CD8-positive, alpha-beta memory T cell (primary cell): ENCODE measurements at regions not wholly inside any gene's neighbourhood (a gene's known extent, or its start where the extent isn't known, plus 50 kb on each side); places are given as distances from the start of the nearest gene placed in this dataset.
A peak's percentile ranks its signal among the peaks of the same experiment; 100 is the strongest.

Experiments used
- CTCF ChIA-PET: fragments of 350-600 bp; sonication (Branson Sonifier 250); formaldehyde crosslinking; loops from one replicate; lab custom pipeline; 2021; ENCODE audit warnings: antibody characterized with exemption; lab: Charles Lee
- POLR2A ChIA-PET: fragments of 350-600 bp; sonication (Branson Sonifier 250); formaldehyde crosslinking; loops from one replicate; lab custom pipeline; 2021; ENCODE audit warnings: antibody characterized with exemption; lab: Charles Lee
- DNase-seq, 5 donors: peaks; one replicate each; pipeline versions ENCODE4 v3.0.0 to v3.0.0-alpha.2; 2020 to 2022; ENCODE audit warnings: mixed read lengths in 1 of 5
- H3K27ac ChIP-seq: one replicate; pipeline ENCODE4 v1.7.0; 2013; ENCODE audit warnings: low read depth, mild to moderate bottlenecking, low read length, moderate library complexity
- H3K27me3 ChIP-seq: 2 replicates; pipeline ENCODE4 v1.7.0; 2013; ENCODE audit warnings: low read length, mild to moderate bottlenecking; ENCODE audit not compliant: insufficient read depth, poor library complexity, severe bottlenecking
- H3K36me3 ChIP-seq: 2 replicates; pipeline ENCODE4 v1.7.0; 2013; ENCODE audit warnings: mild to moderate bottlenecking, low read length, moderate library complexity; ENCODE audit not compliant: insufficient read depth
- H3K4me1 ChIP-seq: 2 replicates; pipeline ENCODE4 v1.7.0; 2013; ENCODE audit warnings: mild to moderate bottlenecking, low read length, moderate library complexity; ENCODE audit not compliant: insufficient read depth
- H3K4me3 ChIP-seq: 2 replicates; pipeline ENCODE4 v1.7.0; 2013; ENCODE audit warnings: mild to moderate bottlenecking, low read length
- H3K9me3 ChIP-seq: 2 replicates; pipeline ENCODE4 v1.7.0; 2013; ENCODE audit warnings: mild to moderate bottlenecking, low read length
- H3K27ac Mint-ChIP-seq, 8 donors: one replicate each; pipeline ENCODE4 v1.8.0; 2020 to 2021; ENCODE audit warnings: mixed read lengths in 8 of 8, mild to moderate bottlenecking in 6 of 8, inconsistent platforms in 3 of 8, moderate library complexity in 3 of 8
- H3K27me3 Mint-ChIP-seq, 2 donors: one replicate each; pipeline ENCODE4 v1.8.0; 2020 to 2021; ENCODE audit warnings: mixed read lengths in 2 of 2, mild to moderate bottlenecking in 1 of 2, moderate library complexity in 1 of 2
- H3K36me3 Mint-ChIP-seq, 3 donors: one replicate each; pipeline ENCODE4 v1.8.0; 2020 to 2021; ENCODE audit warnings: mixed read lengths in 3 of 3, inconsistent platforms in 1 of 3, mild to moderate bottlenecking in 1 of 3
- H3K4me1 Mint-ChIP-seq, 3 donors: one replicate each; pipeline ENCODE4 v1.8.0; 2020 to 2021; ENCODE audit warnings: mixed read lengths in 3 of 3, inconsistent platforms in 1 of 3, mild to moderate bottlenecking in 1 of 3
- H3K4me3 Mint-ChIP-seq, 7 donors: one replicate each; pipeline ENCODE4 v1.8.0; 2020 to 2021; ENCODE audit warnings: mixed read lengths in 7 of 7, mild to moderate bottlenecking in 6 of 7, moderate library complexity in 4 of 7, inconsistent platforms in 2 of 7
- H3K9me3 Mint-ChIP-seq, 5 donors: one replicate each; pipeline ENCODE4 v1.8.0; 2020 to 2022; ENCODE audit warnings: mixed read lengths in 5 of 5, mild to moderate bottlenecking in 3 of 5, moderate library complexity in 2 of 5, inconsistent platforms in 1 of 5

DNA sequence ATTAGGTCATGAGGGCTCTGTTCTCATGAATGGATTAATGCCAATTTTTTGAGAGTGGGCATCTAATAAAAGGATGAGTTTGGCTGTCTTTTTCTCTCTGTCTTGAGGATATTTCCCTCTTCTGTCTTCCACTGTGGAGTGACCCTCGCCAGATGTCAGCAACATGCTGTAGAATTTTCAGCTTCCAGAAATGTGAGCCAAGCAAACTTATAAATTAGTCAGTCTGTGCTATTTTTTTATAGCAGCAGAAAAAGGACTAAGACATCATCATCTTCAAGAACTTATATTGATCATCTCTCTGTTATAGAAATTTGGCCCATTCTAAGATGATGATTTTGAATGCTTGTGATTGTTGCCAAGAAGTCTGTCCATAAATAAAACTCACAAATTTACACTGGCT is 431.4 kb downstream of the FGF9 start:
- Mint-ChIP-seq H3K9me3 (peaks cover 0 to 7% (median 0%) of the 10 kb centered on the region in 5 donors), H3K4me1 (peaks cover 20 to 47% (median 27%) of the 10 kb centered on the region in 3 donors), H3K27ac (peak overlapping the region in 1 of 8 donors; percentile 73), H3K27me3 (peaks cover 0 to 1% of the 10 kb centered on the region in 2 donors), H3K4me3 (no peak overlapping the region), H3K36me3 (peaks cover 0 to 46% (median 3%) of the 10 kb centered on the region in 3 donors)
- Histone ChIP-seq H3K36me3 (no peaks in the 10 kb centered on the region), H3K4me1 (peaks cover 18% of the 10 kb centered on the region), H3K9me3 (no peaks in the 10 kb centered on the region), H3K27ac (no peak overlapping the region), H3K27me3 (no peaks in the 10 kb centered on the region), H3K4me3 (no peak overlapping the region)
- POLR2A ChIA-PET: no interaction called here
- CTCF ChIA-PET: interaction anchor here (0.8 to 1.4 kb wide), 2 partner anchors 20 kb away, joined by 3 read pairs; no protein-coding TSS in a partner anchor
- DNase-seq: no peak

DNA sequence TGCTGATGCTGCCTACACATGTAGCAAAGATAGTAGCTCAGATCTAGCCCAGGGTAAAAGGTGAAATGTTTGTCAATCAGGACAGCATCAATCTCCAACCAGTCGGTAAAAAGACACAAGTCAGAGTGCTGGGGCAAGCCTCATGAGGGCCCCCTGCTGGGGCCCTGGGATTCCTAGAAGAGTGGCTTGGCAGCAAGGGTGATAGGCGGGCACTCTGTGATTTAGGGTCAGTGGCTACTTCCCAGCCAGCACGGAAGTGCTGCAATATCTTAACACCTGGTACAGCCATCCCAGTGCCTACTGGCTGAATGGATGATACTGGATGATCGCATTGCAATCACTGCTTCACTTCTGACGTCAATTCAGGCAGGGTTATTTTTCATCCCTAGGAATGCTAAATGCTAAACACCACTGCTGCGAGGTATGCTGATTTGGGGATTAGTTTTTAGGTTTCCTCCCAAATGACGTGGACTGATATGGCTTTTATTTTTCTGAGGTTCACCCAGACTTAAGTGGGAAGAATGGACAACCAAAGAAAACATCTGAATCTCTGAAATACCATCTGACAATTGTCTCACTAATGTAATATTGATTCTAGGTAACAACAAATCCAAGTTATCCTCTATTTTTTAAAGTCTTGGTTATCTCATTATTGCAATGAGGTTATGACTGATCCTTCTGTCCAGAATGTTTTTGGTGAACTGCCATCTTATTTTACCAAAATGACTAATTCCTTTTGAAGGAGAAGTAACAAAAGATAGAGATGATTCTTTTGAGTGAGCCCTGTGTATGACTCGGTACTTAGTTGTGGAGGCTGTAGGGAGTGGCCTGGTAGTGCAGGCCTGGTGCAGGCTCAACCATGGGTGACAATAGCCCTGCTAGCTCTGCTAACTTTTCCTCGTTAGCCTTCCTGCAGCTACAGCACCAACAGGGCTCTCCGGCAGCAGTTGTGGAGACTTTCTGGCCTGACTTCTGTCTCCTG is 432.5 kb downstream of the FGF9 start:
- Mint-ChIP-seq H3K27me3 (no peaks in the 10 kb centered on the region), H3K4me3 (no peak overlapping the region), H3K9me3 (peaks cover 0 to 7% (median 0%) of the 10 kb centered on the region in 5 donors), H3K27ac (peak overlapping the region in 3 of 8 donors; percentile 36 to 70 (median 50)), H3K4me1 (peaks cover 31 to 58% (median 38%) of the 10 kb centered on the region in 3 donors), H3K36me3 (peaks cover 0 to 36% (median 3%) of the 10 kb centered on the region in 3 donors)
- POLR2A ChIA-PET: no interaction called here
- Histone ChIP-seq H3K27ac (no peak overlapping the region), H3K4me1 (peaks cover 29% of the 10 kb centered on the region), H3K36me3 (no peaks in the 10 kb centered on the region), H3K9me3 (no peaks in the 10 kb centered on the region), H3K4me3 (no peak overlapping the region), H3K27me3 (no peaks in the 10 kb centered on the region)
- CTCF ChIA-PET: no interaction called here
- no peak for DNase-seq

GRCh38 chr13:22106058-22106457 is 435.2 kb downstream of the FGF9 start:
- H3K27ac Mint-ChIP-seq: peak overlapping the region in 6 of 8 donors; percentile 1 to 72 (median 51)
- Histone ChIP-seq H3K9me3 (no peaks in the 10 kb centered on the region), H3K4me3 (no peak overlapping the region), H3K4me1 (peaks cover 36% of the 10 kb centered on the region), H3K36me3 (no peaks in the 10 kb centered on the region), H3K27ac (no peak overlapping the region), H3K27me3 (no peaks in the 10 kb centered on the region)
- no peak for DNase-seq
- peak overlapping the region in 3 of 7 donors; percentile 1 to 20 (median 18) for H3K4me3 Mint-ChIP-seq
- no peaks in the 10 kb centered on the region for H3K27me3 Mint-ChIP-seq
- POLR2A ChIA-PET: no interaction called here
- peaks cover 35 to 84% (median 59%) of the 10 kb centered on the region in 3 donors for H3K4me1 Mint-ChIP-seq
- CTCF ChIA-PET: interaction anchor here (1.2 kb wide), 1 partner anchor 29 kb away, joined by 3 read pairs; no protein-coding TSS in a partner anchor
- H3K36me3 Mint-ChIP-seq: peaks cover 0 to 14% (median 4%) of the 10 kb centered on the region in 3 donors
- H3K9me3 Mint-ChIP-seq: no peaks in the 10 kb centered on the region

- Histone ChIP-seq H3K4me3 (no peak overlapping the region), H3K27ac (no peak overlapping the region), H3K4me1 (peaks cover 36% of the 10 kb centered on the region), H3K27me3 (no peaks in the 10 kb centered on the region), H3K36me3 (no peaks in the 10 kb centered on the region), H3K9me3 (no peaks in the 10 kb centered on the region)
- H3K36me3 Mint-ChIP-seq: peaks cover 0 to 8% (median 5%) of the 10 kb centered on the region in 3 donors
- no peak for DNase-seq
- ChIA-PET POLR2A (interaction anchor here (1.2 kb wide), 1 partner anchor 45 kb away, joined by 3 read pairs; no protein-coding TSS in a partner anchor), CTCF (interaction anchor here (1.2 to 1.3 kb wide), 2 partner anchors 31 to 46 kb away, joined by 3 to 5 read pairs; no protein-coding TSS in a partner anchor)
- H3K4me1 Mint-ChIP-seq: peaks cover 34 to 88% (median 67%) of the 10 kb centered on the region in 3 donors
- H3K4me3 Mint-ChIP-seq: peak overlapping the region in 6 of 7 donors; percentile 16 to 63 (median 54)
- no peaks in the 10 kb centered on the region for H3K9me3 Mint-ChIP-seq
- H3K27me3 Mint-ChIP-seq: no peaks in the 10 kb centered on the region
- H3K27ac Mint-ChIP-seq: peak overlapping the region in 7 of 8 donors; percentile 37 to 93 (median 73)
Observed at GRCh38 chr13:22107549-22107948, 436.7 kb downstream of the FGF9 start.

- H3K27ac Mint-ChIP-seq: peak overlapping the region; percentile 1 to 80 (median 45)
- Histone ChIP-seq H3K36me3 (no peaks in the 10 kb centered on the region), H3K27ac (no peak overlapping the region), H3K4me1 (peaks cover 36% of the 10 kb centered on the region), H3K27me3 (no peaks in the 10 kb centered on the region), H3K4me3 (no peak overlapping the region), H3K9me3 (no peaks in the 10 kb centered on the region)
- H3K36me3 Mint-ChIP-seq: peaks cover 0 to 8% (median 6%) of the 10 kb centered on the region in 3 donors
- no peak for DNase-seq
- H3K9me3 Mint-ChIP-seq: no peaks in the 10 kb centered on the region
- POLR2A ChIA-PET: interaction anchor here (0.6 to 1.2 kb wide), 2 partner anchors 46 to 932 kb away, joined by 3 read pairs; partner anchors contain the start of gene MRPL57
- no peaks in the 10 kb centered on the region for H3K27me3 Mint-ChIP-seq
- CTCF ChIA-PET: interaction anchor here (0.8 to 1.8 kb wide), 3 partner anchors 7 to 470 kb away, joined by 3 to 5 read pairs (median 4); no protein-coding TSS in a partner anchor
- H3K4me3 Mint-ChIP-seq: peak overlapping the region in 5 of 7 donors; percentile 3 to 61 (median 30)
- peaks cover 36 to 88% (median 65%) of the 10 kb centered on the region in 3 donors for H3K4me1 Mint-ChIP-seq
Observed at GRCh38 chr13:22108283-22108942, 437.5 kb downstream of the FGF9 start.

DNA sequence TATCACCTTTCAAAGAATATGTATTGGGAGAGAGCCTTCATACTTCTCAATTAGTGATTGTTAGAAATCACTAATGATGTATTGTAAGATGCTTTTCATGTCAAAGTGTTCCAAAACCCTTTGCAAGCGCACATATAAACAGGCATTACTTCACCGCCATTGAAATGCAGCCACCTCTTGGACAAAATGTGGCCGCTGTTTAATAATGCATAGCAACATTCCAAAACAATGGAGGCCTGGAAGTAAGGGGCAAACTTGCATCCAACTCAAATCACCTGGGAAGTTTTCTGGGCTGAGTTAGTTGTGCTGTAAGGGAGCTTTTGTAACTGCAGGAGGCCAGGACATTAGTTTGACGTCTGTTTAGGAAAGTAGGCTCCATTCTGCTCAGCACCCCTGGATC is 438.1 kb downstream of the FGF9 start:
- no peaks in the 10 kb centered on the region for H3K27me3 Mint-ChIP-seq
- H3K4me1 Mint-ChIP-seq: peaks cover 41 to 90% (median 71%) of the 10 kb centered on the region in 3 donors

DNA sequence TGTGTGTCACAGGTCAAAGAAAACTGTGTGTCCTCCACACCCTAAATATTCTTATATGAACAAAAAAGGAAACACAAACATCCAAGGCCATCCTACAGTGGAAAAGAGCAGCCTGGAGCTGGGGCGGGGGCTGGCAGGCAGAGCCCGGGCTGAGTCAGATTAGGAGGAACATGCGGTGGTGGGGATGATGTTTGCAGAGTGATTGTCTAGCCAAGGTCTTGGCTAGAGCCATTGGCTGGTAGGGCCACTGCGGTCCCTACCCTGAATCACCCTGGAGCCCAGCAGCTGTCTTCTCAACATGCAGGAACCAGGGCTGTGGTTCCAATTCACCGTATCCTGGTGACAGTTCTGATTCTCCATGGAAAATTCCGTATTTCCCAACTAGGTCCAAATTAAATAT is 439.5 kb downstream of the FGF9 start:
- H3K36me3 Mint-ChIP-seq: peaks cover 0 to 6% (median 1%) of the 10 kb centered on the region in 3 donors
- H3K27ac Mint-ChIP-seq: peak overlapping the region in 2 of 8 donors; percentile 5 to 43
- ChIA-PET CTCF (interaction anchor here (1.8 kb wide), 1 partner anchor 9 kb away, joined by 5 read pairs; no protein-coding TSS in a partner anchor), POLR2A (no interaction called here)
- Histone ChIP-seq H3K27me3 (no peaks in the 10 kb centered on the region), H3K27ac (no peak overlapping the region), H3K36me3 (no peaks in the 10 kb centered on the region), H3K4me1 (peaks cover 52% of the 10 kb centered on the region), H3K4me3 (no peak overlapping the region), H3K9me3 (no peaks in the 10 kb centered on the region)
- H3K4me3 Mint-ChIP-seq: no peak overlapping the region
- no peaks in the 10 kb centered on the region for H3K27me3 Mint-ChIP-seq
- peaks cover 51 to 93% (median 79%) of the 10 kb centered on the region in 3 donors for H3K4me1 Mint-ChIP-seq
- DNase-seq: no peak
- peaks cover 0 to under 1% (median 0%) of the 10 kb centered on the region in 5 donors for H3K9me3 Mint-ChIP-seq

More for the DNA sequence above, 438.1 kb downstream of the FGF9 start:
- POLR2A ChIA-PET: no interaction called here
- CTCF ChIA-PET: interaction anchor here (1.8 kb wide), 1 partner anchor 8 kb away, joined by 5 read pairs; no protein-coding TSS in a partner anchor
- no peak overlapping the region for H3K4me3 Mint-ChIP-seq
- no peak for DNase-seq
- Histone ChIP-seq H3K36me3 (no peaks in the 10 kb centered on the region), H3K4me1 (peaks cover 42% of the 10 kb centered on the region), H3K9me3 (no peaks in the 10 kb centered on the region), H3K4me3 (no peak overlapping the region), H3K27me3 (no peaks in the 10 kb centered on the region), H3K27ac (no peak overlapping the region)
- no peaks in the 10 kb centered on the region for H3K9me3 Mint-ChIP-seq
- no peak overlapping the region for H3K27ac Mint-ChIP-seq
- H3K36me3 Mint-ChIP-seq: peaks cover 0 to 8% (median 7%) of the 10 kb centered on the region in 3 donors
